ENCODE measurements at regions not wholly inside any gene's neighbourhood (a gene's known extent, or its start where the extent isn't known, plus 50 kb on each side); places are given as distances from the start of the nearest gene placed in this dataset.

- no peaks in the 10 kb centered on the region for H3K4me1 ChIP-seq (ENCODE audit: insufficient read depth, low read length)
- intact Hi-C loops (cut with micrococcal nuclease; ENCODE audit: unreplicated experiment) (no loop called here), in situ Hi-C loops (cut with HindIII; ENCODE audit: extremely low pct_ligation_motif_present, low pct_unique_long_range_greater_than_20kb) (no loop called here)
- no peak for FAIRE-seq
- DNase-seq (ENCODE audit: low spot score) = no peak
- CTCF ChIA-PET (ENCODE audit: low intra/inter-chr PET ratio, low total read pairs) = no interaction called here
- no peak for TF ChIP-seq ELF4 (CRISPR knock-in tag; IDR thresholded peaks at IDR 0.05; ENCODE audit: borderline replicate concordance)
- TF ChIP-seq ARNT (IDR thresholded peaks at IDR 0.05) = no peak
- no peak for TF ChIP-seq KDM3A (CRISPR knock-in tag; IDR thresholded peaks at IDR 0.05; ENCODE audit: low read depth)
- TF ChIP-seq ZNF788 (CRISPR knock-in tag; IDR thresholded peaks at IDR 0.05; ENCODE audit: borderline replicate concordance) = no peak
- TF ChIP-seq ESRRA (CRISPR knock-in tag; IDR thresholded peaks at IDR 0.05; ENCODE audit: low read depth) = no peak
- no peak for TF ChIP-seq RBM22 (optimal IDR thresholded peaks at IDR 0.05; ENCODE audit: low read length)
- no peak for TF ChIP-seq ZNF589 (CRISPR knock-in tag; conservative IDR thresholded peaks at IDR 0.05)
- TF ChIP-seq STAT5B (CRISPR knock-in tag; IDR thresholded peaks at IDR 0.05) = no peak
- TF ChIP-seq ZNF883 (CRISPR knock-in tag; IDR thresholded peaks at IDR 0.05; ENCODE audit: not compliant biosample characterization) = no peak
- TF ChIP-seq SRSF1 (optimal IDR thresholded peaks at IDR 0.05; ENCODE audit: low read depth, low read length) = no peak
- no peak for TF ChIP-seq CENPBD1 (CRISPR knock-in tag; IDR thresholded peaks at IDR 0.05; ENCODE audit: borderline replicate concordance, low read depth)
- no peak for TF ChIP-seq ZSCAN21 (CRISPR knock-in tag; IDR thresholded peaks at IDR 0.05; ENCODE audit: borderline replicate concordance)
- no peak for TF ChIP-seq ZNF367 (CRISPR knock-in tag; IDR thresholded peaks at IDR 0.05; ENCODE audit: borderline replicate concordance)
- no peak for TF ChIP-seq KLF11 (CRISPR knock-in tag; IDR thresholded peaks at IDR 0.05)
- no peak for TF ChIP-seq RARG (CRISPR knock-in tag; IDR thresholded peaks at IDR 0.05; ENCODE audit: low read depth)
- TF ChIP-seq ZNF629 (CRISPR knock-in tag; conservative IDR thresholded peaks at IDR 0.05) = no peak
- no peak for TF ChIP-seq ZNF34 (CRISPR knock-in tag; IDR thresholded peaks at IDR 0.05; ENCODE audit: borderline replicate concordance)
- no peak for TF ChIP-seq ZNF451 (CRISPR knock-in tag; IDR thresholded peaks at IDR 0.05)
- no peak for TF ChIP-seq KLF15 (CRISPR knock-in tag; IDR thresholded peaks at IDR 0.05; ENCODE audit: borderline replicate concordance)
- H2AFZ ChIP-seq (ENCODE audit: low read length) = no peak overlapping the region
- H4K20me1 ChIP-seq (ENCODE audit: insufficient read depth, low read length) = no peaks in the 10 kb centered on the region
- H3K36me3 ChIP-seq (replicated peaks in 1 of 2; ENCODE audit: control insufficient read depth in 1 of 2, insufficient read depth in 2 of 2, low read length in 2 of 2) = no peaks in the 10 kb centered on the region
- no peaks in the 10 kb centered on the region for H3K79me2 ChIP-seq (ENCODE audit: insufficient read depth, low read length)
- ATAC-seq = no peak
- no peaks in the 10 kb centered on the region for H3K27me3 ChIP-seq (ENCODE audit: control insufficient read depth in 1 of 2, insufficient read depth in 2 of 2, low read length in 2 of 2)
- no peak overlapping the region for H3K4me2 ChIP-seq (ENCODE audit: low read depth, low read length)
- H3K9me3 ChIP-seq (ENCODE audit: low read length) = no peaks in the 10 kb centered on the region
- POLR2A ChIA-PET = no interaction called here
- no peak overlapping the region for H3K4me3 ChIP-seq (replicated peaks in 1 of 3; ENCODE audit: insufficient read depth in 1 of 3, low read depth in 2 of 3, low read length in 3 of 3)
- H3K27ac ChIP-seq (ENCODE audit: extremely low read length, insufficient read depth, low read length) = no peak overlapping the region
- BruUV-seq (replicated peaks) = no TSS peak
- no peak overlapping the region for H3K9ac ChIP-seq (ENCODE audit: insufficient read depth, low read depth, low read length)
- WGBS (ENCODE audit: low lambda C conversion rate) = 0% methylated on average over 1 of the region's 1 CpG
Observed at GRCh38 chr4:165738571-165738970, 134.5 kb upstream of the TLL1 start.
